HL-60 (cell line): ENCODE measurements at regions not wholly inside any gene's neighbourhood (a gene's known extent, or its start where the extent isn't known, plus 50 kb on each side); places are given as distances from the start of the nearest gene placed in this dataset.

ENCODE experiments used
- DNase-seq, 2 experiments: peaks; one replicate each; pipeline ENCODE4 v3.0.0-alpha.2; 2010 to 2020; ENCODE audit warnings: low read depth in 1 of 2, low spot score in 1 of 2
- H3K27ac ChIP-seq: fragments of 250-450 bp; sonication (Bioruptor Pico); replicated peaks from 2 replicates; pipeline ENCODE4 v1.5.1; 2020; ENCODE audit warnings: mild to moderate bottlenecking, moderate library complexity
- H3K27me3 ChIP-seq: fragments of 250-450 bp; sonication (Bioruptor Pico); 2 replicates; pipeline ENCODE4 v1.5.1; 2021; ENCODE audit warnings: mild to moderate bottlenecking, moderate library complexity; ENCODE audit not compliant: insufficient read depth, poor library complexity, severe bottlenecking
- H3K4me3 ChIP-seq: replicated peaks from 2 replicates; pipeline ENCODE4 v1.5.1; 2011; ENCODE audit warnings: mild to moderate bottlenecking, control low read depth, low read length; ENCODE audit not compliant: insufficient read depth
- GABPA ChIP-seq: IDR thresholded peaks from 2 replicates; pipeline ENCODE4 v1.6.1; 2012; ENCODE audit warnings: low read depth
- POLR2AphosphoS5 ChIP-seq: IDR thresholded peaks from 2 replicates; pipeline ENCODE4 v1.6.1; 2012; ENCODE audit warnings: low read depth
- SPI1 ChIP-seq: IDR thresholded peaks from 2 replicates; pipeline ENCODE4 v1.6.1; 2012; ENCODE audit warnings: low read depth, mild to moderate bottlenecking, borderline replicate concordance
- TF ChIP-seq, protein P1 (sequence below): IDR thresholded peaks from 2 replicates; pipeline ENCODE4 v1.6.1; 2012; ENCODE audit warnings: low read depth; ENCODE audit not compliant: insufficient replicate concordance
- TF ChIP-seq, protein P2 (sequence below): IDR thresholded peaks from one replicate; pipeline ENCODE4 v1.5.1; 2011; ENCODE audit warnings: low read length, control low read depth, inconsistent platforms; ENCODE audit not compliant: insufficient read depth

GRCh38 chr12:66851134-66851533 is 172.3 kb upstream of the GRIP1 start:
- Histone ChIP-seq H3K27me3 (no peaks in the 10 kb centered on the region), H3K27ac (no peak overlapping the region), H3K4me3 (no peak overlapping the region)
- TF ChIP-seq, protein P1, sequence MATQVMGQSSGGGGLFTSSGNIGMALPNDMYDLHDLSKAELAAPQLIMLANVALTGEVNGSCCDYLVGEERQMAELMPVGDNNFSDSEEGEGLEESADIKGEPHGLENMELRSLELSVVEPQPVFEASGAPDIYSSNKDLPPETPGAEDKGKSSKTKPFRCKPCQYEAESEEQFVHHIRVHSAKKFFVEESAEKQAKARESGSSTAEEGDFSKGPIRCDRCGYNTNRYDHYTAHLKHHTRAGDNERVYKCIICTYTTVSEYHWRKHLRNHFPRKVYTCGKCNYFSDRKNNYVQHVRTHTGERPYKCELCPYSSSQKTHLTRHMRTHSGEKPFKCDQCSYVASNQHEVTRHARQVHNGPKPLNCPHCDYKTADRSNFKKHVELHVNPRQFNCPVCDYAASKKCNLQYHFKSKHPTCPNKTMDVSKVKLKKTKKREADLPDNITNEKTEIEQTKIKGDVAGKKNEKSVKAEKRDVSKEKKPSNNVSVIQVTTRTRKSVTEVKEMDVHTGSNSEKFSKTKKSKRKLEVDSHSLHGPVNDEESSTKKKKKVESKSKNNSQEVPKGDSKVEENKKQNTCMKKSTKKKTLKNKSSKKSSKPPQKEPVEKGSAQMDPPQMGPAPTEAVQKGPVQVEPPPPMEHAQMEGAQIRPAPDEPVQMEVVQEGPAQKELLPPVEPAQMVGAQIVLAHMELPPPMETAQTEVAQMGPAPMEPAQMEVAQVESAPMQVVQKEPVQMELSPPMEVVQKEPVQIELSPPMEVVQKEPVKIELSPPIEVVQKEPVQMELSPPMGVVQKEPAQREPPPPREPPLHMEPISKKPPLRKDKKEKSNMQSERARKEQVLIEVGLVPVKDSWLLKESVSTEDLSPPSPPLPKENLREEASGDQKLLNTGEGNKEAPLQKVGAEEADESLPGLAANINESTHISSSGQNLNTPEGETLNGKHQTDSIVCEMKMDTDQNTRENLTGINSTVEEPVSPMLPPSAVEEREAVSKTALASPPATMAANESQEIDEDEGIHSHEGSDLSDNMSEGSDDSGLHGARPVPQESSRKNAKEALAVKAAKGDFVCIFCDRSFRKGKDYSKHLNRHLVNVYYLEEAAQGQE, result no peak
- TF ChIP-seq, protein P2, sequence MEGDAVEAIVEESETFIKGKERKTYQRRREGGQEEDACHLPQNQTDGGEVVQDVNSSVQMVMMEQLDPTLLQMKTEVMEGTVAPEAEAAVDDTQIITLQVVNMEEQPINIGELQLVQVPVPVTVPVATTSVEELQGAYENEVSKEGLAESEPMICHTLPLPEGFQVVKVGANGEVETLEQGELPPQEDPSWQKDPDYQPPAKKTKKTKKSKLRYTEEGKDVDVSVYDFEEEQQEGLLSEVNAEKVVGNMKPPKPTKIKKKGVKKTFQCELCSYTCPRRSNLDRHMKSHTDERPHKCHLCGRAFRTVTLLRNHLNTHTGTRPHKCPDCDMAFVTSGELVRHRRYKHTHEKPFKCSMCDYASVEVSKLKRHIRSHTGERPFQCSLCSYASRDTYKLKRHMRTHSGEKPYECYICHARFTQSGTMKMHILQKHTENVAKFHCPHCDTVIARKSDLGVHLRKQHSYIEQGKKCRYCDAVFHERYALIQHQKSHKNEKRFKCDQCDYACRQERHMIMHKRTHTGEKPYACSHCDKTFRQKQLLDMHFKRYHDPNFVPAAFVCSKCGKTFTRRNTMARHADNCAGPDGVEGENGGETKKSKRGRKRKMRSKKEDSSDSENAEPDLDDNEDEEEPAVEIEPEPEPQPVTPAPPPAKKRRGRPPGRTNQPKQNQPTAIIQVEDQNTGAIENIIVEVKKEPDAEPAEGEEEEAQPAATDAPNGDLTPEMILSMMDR, result no peak
- TF ChIP-seq GABPA (no peak), SPI1 (no peak), POLR2AphosphoS5 (no peak)
- peak in 1 of 2 experiments; percentile 27 for DNase-seq

- H3K27me3 ChIP-seq, result no peaks in the 10 kb centered on the region
- no peak for DNase-seq
- H3K4me3 ChIP-seq, result no peak overlapping the region
- H3K27ac ChIP-seq, result no peak overlapping the region
- TF ChIP-seq, protein P1, result no peak
- TF ChIP-seq GABPA (no peak), POLR2AphosphoS5 (no peak), SPI1 (no peak)
- TF ChIP-seq, protein P2, result no peak
Measured at GRCh38 chr12:66852091-66852490, 173.2 kb upstream of the GRIP1 start.

- TF ChIP-seq GABPA, result no peak
- H3K27me3 ChIP-seq, result no peaks in the 10 kb centered on the region
- H3K4me3 ChIP-seq, result no peak overlapping the region
- no peak for DNase-seq
- no peak overlapping the region for H3K27ac ChIP-seq
Measured at GRCh38 chr12:66852765-66853164, 173.9 kb upstream of the GRIP1 start.

DNA sequence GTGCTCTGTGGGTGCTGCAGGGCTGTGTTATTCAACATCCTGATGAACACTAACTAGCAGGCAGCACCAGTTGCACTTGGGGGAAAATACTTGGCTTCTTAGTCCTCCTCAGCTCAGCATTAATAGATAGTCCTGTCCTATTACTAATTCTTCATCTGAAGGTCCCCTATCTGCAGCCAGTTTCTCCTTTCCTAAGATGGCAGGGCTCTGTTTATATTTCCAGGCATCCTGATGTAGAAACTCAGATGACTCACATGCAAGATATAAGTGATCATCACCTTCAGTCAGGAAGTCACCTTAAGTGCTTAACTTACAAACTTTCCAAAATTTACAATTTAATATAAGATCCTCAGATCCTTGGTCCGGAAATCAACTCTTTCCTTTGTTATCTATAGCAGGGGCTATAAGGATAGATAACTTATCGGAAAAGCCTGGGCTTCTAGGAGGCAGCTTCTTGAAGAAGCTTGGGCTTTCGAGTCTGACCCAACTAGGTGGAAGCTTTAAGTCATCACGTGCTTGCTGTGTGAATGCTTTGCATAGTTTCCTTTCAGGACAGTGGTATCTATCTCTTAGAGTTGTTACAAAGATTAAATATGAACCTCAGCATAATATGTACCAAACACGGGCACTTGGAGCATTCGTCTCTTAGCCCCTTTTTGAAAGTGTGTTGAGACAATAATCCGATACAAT is 181.0 kb upstream of the GRIP1 start:
- peaks cover 3% of the 10 kb centered on the region for H3K27me3 ChIP-seq
- no peak overlapping the region for H3K4me3 ChIP-seq
- TF ChIP-seq SPI1 (no peak), POLR2AphosphoS5 (no peak), GABPA (no peak)
- TF ChIP-seq, protein P2, result no peak
- TF ChIP-seq, protein P1, result no peak
- no peak overlapping the region for H3K27ac ChIP-seq
- DNase-seq, result no peak
